HG03196 (cell line): ENCODE measurements at regions not wholly inside any gene's neighbourhood (a gene's known extent, or its start where the extent isn't known, plus 50 kb on each side); places are given as distances from the start of the nearest gene placed in this dataset.
"Not testable (repeated sequence)": the region's sequence is repeated elsewhere in the genome, so short reads cannot be mapped to it uniquely, and the experiment has no call there.

Source experiments
- ATAC-seq: cut with Tn5 transposase; IDR thresholded peaks from one replicate; pipeline ENCODE4 v1.9.1; 2021; ENCODE audit not compliant: unreplicated experiment

DNA sequence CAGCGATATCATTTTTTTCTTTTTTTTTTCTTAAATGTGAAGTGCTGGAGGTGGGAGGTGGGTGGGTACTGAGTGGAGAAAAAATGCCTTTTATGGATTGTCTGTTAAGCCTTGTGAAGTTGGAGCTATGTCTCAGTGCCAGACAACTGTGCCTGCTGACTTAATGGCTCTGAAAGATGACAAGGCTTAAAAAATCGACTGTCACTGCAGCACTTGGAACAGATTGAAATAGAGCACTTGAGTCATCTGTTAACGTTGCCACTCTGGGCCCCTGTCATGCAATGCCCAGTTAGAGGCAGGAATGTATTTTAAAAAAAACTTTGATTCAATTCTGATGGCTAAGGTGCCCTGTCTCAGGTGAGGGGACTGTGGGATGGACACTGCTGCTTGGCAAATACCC lies 108.2 kb upstream of the HS3ST2 start:
- ATAC-seq, result no peak

DNA sequence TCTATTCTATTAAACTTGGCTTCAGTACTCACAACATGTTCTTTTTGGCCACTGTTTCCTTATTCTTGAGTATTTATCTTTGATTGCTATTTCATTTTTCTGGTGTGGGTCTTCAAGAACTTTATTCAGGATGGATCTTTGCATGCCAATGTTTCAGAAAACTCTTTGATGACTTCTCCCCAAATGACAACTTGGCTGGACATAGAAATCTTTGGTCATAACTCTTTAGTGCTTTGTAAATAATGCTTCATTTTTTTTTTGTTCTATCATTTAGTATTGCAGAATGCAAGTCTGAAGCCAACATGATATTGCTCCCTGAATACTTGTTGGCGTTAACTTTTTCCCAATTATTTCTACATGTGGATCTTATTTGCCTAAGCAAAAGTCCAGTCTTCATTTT lies 103.6 kb upstream of the HS3ST2 start:
- no peak for ATAC-seq

DNA sequence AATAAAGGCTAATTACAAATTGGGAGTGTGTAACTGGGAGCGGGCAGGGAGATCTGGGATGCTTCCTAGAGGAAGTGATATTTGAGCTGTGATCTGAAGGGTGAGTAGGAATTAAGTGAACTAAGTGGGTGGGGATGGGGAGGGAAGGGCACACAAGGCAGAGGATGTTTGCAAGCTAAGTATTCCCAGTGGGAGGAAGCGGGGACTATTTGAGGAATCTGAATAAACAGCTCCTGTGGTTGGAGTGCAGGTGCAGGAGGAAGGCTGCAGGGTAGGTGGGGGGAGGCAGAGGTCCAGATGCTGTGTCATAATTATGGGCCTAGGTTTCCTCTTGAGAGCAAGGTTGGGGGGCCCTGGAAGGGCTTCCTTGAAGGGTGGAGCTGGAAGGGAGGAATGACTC lies 102.1 kb upstream of the HS3ST2 start:
- no peak for ATAC-seq

DNA sequence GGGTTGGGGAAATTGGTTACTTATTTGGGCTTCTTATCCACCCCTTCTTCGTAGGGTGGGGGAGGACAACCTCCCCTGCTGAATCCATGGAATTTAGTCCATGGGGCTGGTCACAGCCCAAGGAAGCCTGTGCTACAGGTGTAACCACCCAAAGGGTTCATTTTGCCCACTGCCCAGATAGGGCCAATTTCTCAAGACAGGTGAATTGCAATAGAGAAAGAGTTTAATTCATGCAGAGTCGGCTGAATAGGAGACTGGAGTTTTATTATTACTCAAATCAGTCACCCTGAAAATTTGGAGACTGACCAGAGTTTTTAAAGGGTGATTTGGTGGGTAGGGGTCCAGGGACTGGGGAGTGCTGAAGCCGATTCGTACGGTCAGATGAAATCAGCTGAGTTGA lies 101.5 kb upstream of the HS3ST2 start:
- ATAC-seq, result no peak

DNA sequence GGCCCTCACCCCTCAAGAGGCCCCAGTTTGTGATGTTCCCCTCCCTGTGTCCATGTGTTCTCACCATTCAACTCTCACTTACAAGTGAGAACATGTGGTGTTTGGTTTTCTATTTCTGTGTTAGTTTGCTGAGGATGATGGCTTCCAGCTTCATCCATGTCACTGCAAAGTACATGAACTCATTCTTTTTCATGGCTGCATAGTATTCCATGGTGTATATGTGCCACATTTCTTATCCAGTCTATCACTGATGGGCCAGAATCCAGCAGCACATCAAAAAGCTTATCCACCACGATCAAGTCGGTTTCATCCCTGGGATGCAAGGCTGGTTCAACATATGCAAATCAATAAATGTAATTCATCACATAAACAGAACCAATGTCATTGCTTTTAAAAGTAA lies 95.4 kb upstream of the HS3ST2 start:
- ATAC-seq, result not testable (repeated sequence)

DNA sequence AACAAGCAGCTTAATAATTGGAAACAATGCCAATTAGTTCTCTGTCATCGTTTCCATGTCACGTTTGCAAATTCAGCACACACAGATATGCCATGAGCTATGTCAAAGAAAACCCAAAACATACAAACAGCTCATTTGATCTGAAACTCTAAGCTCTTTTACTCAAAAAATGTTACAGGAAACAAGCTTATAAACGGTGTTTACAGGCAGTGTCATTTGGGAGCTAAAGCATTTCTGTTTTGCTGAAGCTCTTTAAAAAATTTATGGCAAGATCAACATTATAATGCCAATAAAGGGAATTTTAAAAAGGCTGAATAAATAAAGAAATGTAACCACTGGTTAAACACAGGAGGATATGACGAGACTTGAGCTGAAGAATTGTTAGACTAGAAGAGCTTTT lies 94.0 kb upstream of the HS3ST2 start:
- ATAC-seq, result no peak

DNA sequence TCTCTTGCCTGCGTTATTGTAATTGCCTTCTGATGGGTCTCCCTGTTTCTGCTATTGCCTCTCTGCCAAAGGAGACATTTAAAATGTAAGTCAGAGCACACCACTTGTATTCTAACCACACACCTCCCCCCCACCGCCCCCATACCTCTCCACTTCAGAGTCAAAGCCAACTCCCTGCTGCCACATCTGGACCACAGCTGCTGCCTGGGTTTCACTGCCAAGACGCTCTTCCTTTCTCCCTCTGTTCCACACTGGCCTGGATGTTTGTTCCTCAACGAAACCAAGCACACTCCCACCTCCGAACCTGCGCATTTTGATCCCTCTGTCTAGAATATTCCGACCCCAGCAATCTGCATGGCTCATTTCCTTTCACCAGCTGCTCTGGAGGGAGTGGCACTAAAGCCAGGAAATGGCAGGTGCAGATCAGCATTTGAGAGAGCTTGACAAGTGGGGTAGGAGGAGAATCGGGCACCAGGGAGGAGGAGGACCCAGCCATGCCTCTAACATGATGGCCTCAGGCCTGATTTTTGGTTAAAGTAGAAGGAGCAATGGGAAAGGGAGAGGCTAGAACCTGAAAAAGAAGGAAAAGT lies 92.4 kb upstream of the HS3ST2 start:
- ATAC-seq, result no peak

DNA sequence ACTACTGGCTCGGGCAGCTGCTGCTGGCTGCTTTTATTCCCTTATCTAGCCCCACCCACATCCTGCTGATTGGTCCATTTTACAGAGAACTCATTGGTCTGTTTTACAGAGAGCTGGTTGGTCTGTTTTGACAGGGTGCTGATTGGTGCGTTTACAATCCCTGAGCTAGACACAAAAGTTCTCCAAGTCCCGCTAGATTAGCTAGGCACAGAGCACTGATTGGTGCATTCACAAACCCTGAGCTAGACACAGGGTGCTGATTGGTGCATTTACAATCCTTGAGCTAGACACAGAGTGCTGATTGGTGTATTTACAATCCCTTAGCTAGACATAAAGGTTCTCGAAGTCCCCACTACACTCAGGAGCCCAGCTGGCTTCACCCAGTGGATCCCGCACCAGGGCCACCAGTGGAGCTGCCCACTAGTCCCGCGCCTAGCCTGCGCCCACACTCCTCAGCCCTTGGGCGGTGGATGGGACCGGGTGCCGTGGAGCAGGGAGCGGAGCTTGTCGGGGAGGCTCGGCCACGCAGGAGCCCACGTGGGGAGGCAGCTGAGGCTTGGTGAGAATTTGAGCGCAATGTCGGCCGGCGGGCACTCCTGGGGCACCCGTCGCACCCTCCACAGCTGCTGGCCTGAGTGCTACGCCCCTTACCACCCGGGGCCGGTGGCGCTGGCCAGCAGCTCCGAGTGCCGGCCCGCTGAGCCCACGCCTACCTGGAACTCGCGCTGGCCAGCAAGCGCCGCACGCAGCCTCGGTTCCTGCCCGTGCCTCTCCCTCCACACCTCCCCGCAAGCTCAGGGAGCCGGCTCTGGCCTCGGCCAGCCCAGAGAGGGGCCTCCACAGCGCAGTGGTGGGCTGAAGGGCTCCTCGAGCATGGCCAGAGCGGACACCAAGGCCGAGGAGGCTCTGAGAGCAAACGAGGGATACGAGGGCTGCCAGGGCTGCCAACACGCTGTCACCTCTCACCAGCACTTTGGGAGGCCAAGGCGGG lies 91.1 kb upstream of the HS3ST2 start:
- not testable (repeated sequence) for ATAC-seq

DNA sequence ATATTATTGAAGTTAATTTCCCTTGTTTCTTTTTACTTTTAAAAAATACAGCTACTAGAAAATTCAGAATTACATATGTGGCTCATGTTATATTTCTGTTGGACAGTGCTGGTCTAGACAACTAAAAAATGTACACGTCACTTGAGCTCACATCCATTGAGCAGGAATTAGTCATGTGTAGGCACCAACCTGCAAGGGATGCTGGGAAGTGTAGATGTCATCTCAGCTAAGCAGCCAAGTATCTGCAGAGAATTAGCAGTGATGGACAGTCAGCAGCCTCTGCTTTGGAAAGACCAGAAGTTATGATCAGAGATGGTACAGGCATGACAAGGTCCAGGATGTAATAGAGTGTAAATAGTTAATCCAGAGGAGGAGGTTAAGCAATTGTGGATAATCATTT lies 87.1 kb upstream of the HS3ST2 start:
- ATAC-seq, result no peak

DNA sequence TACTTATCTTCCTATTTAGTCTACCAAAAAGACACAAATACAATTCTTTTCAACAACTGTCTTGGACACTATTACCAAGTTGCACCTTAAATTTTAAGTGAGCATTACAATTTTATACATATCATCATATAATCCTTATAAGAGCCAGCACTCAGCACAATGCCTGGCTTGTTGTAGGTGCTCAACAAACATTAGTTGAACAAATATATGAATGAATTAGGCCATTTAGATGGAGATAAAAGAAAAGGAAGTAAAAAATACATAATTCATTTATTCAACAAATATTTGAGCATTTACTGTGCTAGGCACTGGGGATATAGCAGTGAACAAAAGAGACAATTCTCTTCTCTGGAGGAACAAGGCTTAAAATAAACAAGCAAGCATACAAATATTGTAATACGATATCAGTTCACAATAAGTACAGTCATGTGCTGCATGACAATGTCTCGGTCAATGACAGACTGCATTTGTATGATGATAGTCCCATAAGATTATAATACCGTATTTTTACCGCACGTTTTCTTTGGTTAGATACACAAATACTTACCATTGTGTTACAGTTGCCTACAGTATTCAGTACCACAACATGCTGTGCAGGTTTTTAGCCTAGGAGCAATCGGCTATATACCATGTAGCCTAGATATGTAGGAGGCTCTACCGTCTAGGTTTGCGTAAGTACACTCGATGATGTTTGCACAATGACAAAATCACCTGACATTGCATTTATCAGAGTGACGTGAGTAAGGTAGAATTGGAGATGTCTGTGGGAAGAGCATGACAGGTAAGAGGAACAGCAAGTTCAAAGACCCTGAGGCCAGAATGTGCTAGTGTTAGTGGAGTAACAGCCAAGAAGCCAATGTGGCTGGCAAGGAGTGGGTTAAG lies 86.4 kb upstream of the HS3ST2 start:
- no peak for ATAC-seq

DNA sequence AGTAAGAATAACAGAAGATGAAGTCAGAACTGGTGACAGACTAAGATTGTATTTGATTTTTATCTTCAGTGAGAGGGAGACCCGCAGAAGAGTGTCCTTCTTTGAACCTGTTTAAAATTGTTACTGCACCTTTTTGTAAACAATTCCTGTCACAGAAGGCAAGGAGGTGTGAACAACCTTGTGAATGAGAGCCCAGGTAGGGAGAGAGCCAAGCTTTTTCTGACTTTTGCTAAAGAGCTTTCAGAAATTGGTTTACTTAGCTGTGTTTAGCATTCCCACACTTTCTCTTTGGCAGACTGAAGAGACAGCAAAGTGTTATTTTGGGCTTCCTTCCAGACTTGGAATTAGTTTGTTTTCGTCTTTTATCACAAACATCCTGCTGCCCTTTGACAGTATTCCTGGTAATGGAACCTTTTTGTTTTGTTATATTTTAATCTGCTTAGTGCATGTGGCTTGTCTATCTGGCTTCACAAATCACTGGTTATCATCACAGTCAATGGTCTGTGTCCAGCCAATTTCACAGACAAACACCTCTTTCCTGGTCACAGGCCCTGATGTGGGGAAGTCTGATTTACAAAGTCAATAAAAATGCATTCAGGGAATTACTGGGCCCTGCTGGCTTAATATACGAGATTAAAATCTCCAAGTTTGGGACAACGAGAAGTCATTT lies 85.7 kb upstream of the HS3ST2 start:
- ATAC-seq, result no peak

DNA sequence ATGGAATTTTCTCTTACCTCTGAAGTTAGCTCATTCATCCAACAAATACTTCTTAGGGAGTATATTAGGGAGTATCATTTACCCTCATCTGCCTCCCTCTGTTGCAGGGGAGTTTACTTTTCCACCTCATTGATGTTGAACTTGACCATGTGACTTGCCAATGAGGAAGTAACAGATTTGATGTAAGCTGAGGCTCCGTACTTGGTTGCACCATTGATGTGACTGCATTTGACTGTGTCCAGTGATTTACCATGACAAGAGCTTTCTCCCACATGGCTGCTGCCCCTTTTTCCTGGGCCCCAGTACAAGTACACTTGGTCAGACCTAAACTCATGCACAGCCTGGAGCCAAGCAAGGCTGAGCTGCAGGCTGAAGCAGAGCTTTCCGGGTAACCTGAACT lies 81.6 kb upstream of the HS3ST2 start:
- ATAC-seq, result no peak

DNA sequence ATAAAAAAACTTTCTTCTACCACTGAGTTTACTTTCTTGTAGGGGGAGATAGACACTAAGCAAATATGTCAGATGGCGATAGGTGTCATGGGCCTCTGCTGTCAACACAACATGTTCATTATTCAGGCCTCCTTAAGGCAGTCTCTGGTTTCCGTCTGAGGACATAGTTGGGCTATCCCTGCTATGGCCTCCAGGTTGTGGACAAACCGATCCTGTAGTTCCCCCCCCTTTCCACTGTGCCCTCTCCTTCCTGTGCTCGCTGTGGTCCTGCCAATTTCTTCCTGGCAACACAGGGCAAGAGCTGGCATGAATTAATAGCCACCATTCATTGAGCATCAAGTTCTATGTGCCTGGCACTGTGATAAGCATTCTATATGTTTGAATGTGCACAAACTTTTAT lies 81.0 kb upstream of the HS3ST2 start:
- no peak for ATAC-seq

DNA sequence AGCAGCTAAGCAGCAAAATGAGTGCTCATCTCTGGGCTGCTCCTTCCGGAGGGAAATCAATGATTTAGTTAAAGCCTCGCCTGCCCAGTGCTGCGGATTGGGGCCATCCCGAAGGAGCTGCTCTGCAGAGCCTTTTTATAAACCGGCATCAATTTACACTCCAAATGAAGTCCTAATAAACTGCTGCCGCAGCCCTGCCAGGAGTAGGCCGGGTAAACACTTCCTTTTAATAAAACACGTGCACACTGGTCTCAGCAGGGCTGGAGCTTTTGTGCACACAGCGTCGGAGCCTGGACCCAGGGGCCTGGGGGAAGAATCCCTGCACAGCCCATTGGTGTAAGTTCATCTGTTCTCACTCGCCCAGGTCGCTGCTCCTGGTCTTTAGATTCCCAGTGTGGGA lies 79.6 kb upstream of the HS3ST2 start:
- no peak for ATAC-seq

DNA sequence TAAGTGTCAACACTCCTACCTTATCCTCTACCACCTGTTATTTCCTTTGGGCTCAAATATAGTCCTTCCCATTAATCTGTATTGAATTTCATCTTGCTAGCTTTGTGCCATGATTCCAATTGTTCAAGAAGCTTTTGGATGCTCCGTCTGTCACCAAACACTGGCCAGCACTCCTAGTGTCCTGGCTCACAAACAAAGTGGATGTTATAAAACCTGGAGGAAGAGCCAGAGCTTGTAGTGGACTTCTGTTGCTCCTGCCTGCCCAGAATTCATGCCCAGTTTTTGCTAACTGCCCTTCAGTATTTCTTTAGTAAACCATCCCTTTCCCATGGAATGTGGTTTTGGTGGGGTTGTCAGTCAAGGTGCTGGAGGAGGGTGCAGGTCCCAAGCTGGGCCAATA lies 77.2 kb upstream of the HS3ST2 start:
- no peak for ATAC-seq

DNA sequence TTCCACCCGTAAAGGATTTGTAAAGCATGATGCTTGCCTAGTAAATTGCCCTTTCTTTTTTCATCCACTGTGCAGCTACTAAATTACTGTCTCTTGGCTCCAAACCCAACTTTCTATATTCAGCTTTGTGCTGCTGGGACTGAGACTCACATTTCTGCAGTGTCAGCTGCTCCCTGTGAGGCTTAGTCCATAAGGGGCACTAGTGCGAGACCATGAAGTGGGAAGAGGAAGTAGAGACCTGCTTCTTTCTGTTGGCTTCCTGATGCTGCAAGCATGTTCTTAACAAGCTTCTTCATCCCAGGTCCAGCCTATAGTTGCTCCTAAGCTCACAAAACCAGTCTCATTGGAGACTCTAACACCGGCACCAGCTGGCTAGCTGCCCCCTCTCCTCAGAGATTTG lies 74.9 kb upstream of the HS3ST2 start:
- no peak for ATAC-seq

DNA sequence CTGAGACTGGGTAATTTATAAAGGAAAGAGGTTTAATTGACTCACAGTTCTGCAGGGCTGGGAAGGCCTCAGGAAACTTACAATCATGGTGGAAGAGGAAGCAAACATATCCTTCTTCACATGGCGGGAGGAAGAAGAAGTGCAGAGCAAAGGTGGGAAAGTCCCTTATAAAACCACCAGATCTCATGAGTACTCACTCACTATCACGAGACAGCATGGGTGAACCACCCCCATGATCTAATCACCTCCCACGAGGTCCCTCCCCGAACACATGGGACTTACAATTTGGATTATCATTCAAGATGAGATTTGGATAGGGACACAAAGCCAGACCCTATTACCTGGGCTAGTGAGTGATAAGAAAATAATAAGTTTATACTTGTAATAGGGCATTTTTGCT lies 70.6 kb upstream of the HS3ST2 start:
- no peak for ATAC-seq

DNA sequence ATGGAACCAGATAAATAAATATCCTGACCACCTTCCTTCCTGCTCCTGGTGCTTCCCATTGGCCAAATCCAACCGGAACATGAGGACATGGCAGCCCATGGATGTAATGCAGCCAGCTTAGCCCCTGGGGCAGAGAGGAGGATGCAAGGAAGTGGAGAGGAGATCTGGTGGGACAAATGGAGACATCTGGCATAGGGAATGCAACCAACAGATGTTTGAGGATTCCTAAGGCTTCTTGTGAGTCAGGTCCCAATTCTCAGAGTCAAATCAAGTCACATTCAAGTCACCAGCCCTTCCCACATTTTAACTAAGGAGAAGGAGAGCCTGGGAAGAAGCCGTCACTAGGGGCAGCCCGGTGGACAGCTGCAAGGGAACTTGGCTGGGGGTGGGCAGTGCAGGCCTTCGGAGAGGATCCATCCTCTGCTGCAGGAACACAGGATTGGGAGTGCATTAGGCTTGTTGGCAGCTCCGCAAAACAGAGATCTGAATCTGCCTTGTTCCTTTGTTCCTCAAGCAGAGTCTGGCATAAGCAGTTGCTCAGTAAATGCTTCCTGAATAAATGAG lies 62.8 kb upstream of the HS3ST2 start:
- no peak for ATAC-seq

DNA sequence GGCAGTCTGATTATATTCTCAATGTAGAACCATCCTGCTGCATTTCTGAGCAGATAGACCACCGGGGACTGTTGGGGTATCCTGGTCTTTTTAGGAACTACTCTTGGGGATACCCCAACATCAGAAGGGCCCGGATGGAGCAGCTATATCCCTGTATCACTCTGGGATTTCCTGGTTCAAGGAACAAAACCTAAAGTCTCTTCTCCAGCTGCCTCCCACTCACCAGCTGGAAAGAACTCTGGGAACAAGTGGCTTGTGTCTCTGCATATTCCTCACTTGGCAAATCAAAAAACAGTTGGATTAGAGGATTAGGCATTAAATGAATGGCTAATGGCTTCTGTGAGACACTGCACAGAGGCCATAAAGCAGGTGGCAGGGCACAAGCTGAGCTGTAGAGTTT lies 62.3 kb upstream of the HS3ST2 start:
- ATAC-seq, result no peak

DNA sequence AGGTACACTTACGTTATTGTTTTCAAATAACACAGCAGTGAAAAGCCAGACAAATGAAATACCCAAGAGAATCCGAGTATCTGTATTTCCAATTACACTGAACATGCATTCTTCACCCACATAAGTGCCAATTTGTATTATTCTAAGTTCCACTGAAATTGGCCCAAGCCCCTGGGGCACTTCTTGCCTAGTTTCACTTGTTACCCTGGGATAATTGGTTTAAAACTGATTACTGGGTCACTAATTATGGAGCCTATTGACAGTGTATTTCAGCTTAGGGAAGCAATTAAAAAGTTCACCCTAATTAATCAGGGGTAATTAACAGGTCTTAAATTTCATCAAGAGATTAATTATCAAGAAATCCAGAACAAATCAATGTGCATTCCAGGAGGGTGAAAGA lies 60.5 kb upstream of the HS3ST2 start:
- no peak for ATAC-seq

DNA sequence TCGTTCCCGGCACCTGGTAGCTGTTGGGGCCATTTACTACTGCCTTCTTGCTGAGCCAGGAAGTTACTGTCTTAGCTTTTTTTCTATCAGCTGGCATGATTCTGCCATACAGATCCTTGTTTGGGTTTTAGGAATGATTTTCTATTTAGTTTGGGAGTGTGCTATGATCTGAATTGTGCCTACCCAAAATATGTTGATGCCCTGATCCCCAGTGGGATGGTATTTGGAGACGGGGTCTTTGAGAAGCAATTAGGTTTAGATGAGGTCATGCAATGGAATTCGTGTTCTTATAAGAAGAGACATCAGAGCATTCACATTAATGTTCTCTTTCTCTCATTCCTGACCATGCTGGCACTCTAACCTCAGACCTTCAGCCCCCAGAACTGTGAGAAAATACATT lies 59.4 kb upstream of the HS3ST2 start:
- no peak for ATAC-seq
